HepG2 (cell line): ENCODE measurements at regions not wholly inside any gene's neighbourhood (a gene's known extent, or its start where the extent isn't known, plus 50 kb on each side); places are given as distances from the start of the nearest gene placed in this dataset.
A peak's percentile ranks its signal among the peaks of the same experiment; 100 is the strongest.

Experiments
- DDIT3 ChIP-seq: sonication (generic); formaldehyde crosslinking; IDR thresholded peaks from 2 replicates; pipeline ENCODE4 v1.4.0; 2020; ENCODE audit warnings: mild to moderate bottlenecking, missing genetic modification reagents
- GATA4 ChIP-seq: sonication (generic); IDR thresholded peaks from 2 replicates; pipeline ENCODE4 v1.6.1; 2016; ENCODE audit warnings: antibody characterized with exemption, low read depth, borderline replicate concordance
- HOXD1 ChIP-seq: sonication (generic); formaldehyde crosslinking; IDR thresholded peaks from 2 replicates; pipeline ENCODE4 v1.5.0; 2020; ENCODE audit warnings: missing genetic modification reagents
- JUN ChIP-seq: sonication (generic); formaldehyde crosslinking; IDR thresholded peaks from 2 replicates; pipeline ENCODE4 v1.4.0; 2020; ENCODE audit warnings: mild to moderate bottlenecking, missing genetic modification reagents
- KDM2A ChIP-seq: sonication (generic); formaldehyde crosslinking; IDR thresholded peaks from 2 replicates; pipeline ENCODE4 v1.4.0; 2020; ENCODE audit warnings: low read depth, missing genetic modification reagents, borderline replicate concordance
- MATR3 ChIP-seq: sonication (generic); formaldehyde crosslinking; IDR thresholded peaks from 2 replicates; pipeline ENCODE4 v1.4.0; 2020; ENCODE audit warnings: missing genetic modification reagents
- MIER3 ChIP-seq: IDR thresholded peaks from 2 replicates; pipeline ENCODE4 v1.6.1; 2016; ENCODE audit warnings: missing compliant biosample characterization, borderline replicate concordance
- MTERF4 ChIP-seq: sonication (generic); formaldehyde crosslinking; IDR thresholded peaks from 2 replicates; pipeline ENCODE4 v1.8.0; 2023; ENCODE audit warnings: mild to moderate bottlenecking, missing genetic modification reagents
- RBFOX2 ChIP-seq: fragments of 200-400 bp; formaldehyde crosslinking; IDR thresholded peaks from 2 replicates; pipeline ENCODE4 v1.6.1; 2017; ENCODE audit warnings: low read depth, mild to moderate bottlenecking, low read length
- RELA ChIP-seq: sonication (generic); formaldehyde crosslinking; IDR thresholded peaks from 2 replicates; pipeline ENCODE4 v1.4.0; 2020; ENCODE audit warnings: missing genetic modification reagents
- SNAI1 ChIP-seq: sonication (generic); formaldehyde crosslinking; IDR thresholded peaks from 2 replicates; pipeline ENCODE4 v1.5.0; 2020; ENCODE audit warnings: mild to moderate bottlenecking, missing genetic modification reagents, borderline replicate concordance
- SSRP1 ChIP-seq: IDR thresholded peaks from 2 replicates; pipeline ENCODE4 v1.6.1; 2016; ENCODE audit warnings: control low read depth
- WIZ ChIP-seq: sonication (generic); formaldehyde crosslinking; IDR thresholded peaks from 2 replicates; pipeline ENCODE4 v1.5.1; 2020; ENCODE audit warnings: mild to moderate bottlenecking, missing genetic modification reagents
- ZBTB2 ChIP-seq: sonication (generic); formaldehyde crosslinking; IDR thresholded peaks from 2 replicates; pipeline ENCODE4 v1.8.0; 2022; ENCODE audit warnings: low read depth, missing genetic modification reagents
- ZBTB7B ChIP-seq: sonication (generic); formaldehyde crosslinking; IDR thresholded peaks from 2 replicates; pipeline ENCODE4 v1.4.0; 2020; ENCODE audit warnings: missing genetic modification reagents
- ZNF234 ChIP-seq: sonication (generic); formaldehyde crosslinking; conservative IDR thresholded peaks from 2 replicates; pipeline ENCODE4 v1.5.1; 2020; ENCODE audit warnings: mild to moderate bottlenecking, missing genetic modification reagents
- ZNF276 ChIP-seq: sonication (generic); formaldehyde crosslinking; IDR thresholded peaks from 2 replicates; pipeline ENCODE4 v1.4.0; 2020; ENCODE audit warnings: mild to moderate bottlenecking, low read depth, missing genetic modification reagents
- ZNF282 ChIP-seq: fragments of 450-650 bp; IDR thresholded peaks from 2 replicates; pipeline ENCODE4 v1.6.1; 2018; ENCODE audit not compliant: partially characterized antibody
- ZNF580 ChIP-seq: IDR thresholded peaks from 2 replicates; pipeline ENCODE4 v1.6.1; 2016; ENCODE audit warnings: low read depth, borderline replicate concordance
- ZNF616 ChIP-seq: sonication (generic); formaldehyde crosslinking; IDR thresholded peaks from 2 replicates; pipeline ENCODE4 v1.5.0; 2020; ENCODE audit warnings: low read depth, mild to moderate bottlenecking, missing genetic modification reagents
- ZNF7 ChIP-seq: IDR thresholded peaks from 2 replicates; pipeline ENCODE4 v1.6.1; 2016; ENCODE audit warnings: missing biosample characterization, missing genetic modification reagents
- ZNF772 ChIP-seq: sonication (generic); formaldehyde crosslinking; IDR thresholded peaks from 2 replicates; pipeline ENCODE4 v1.5.0; 2020; ENCODE audit warnings: mild to moderate bottlenecking, missing genetic modification reagents
- ZNF784 ChIP-seq: sonication (generic); formaldehyde crosslinking; IDR thresholded peaks from 2 replicates; pipeline ENCODE4 v1.5.1; 2020; ENCODE audit warnings: missing genetic modification reagents, mild to moderate bottlenecking, borderline replicate concordance
- ZNF883 ChIP-seq: sonication (generic); formaldehyde crosslinking; IDR thresholded peaks from 2 replicates; pipeline ENCODE4 v1.5.1; 2020; ENCODE audit warnings: mild to moderate bottlenecking, missing genetic modification reagents; ENCODE audit errors: not compliant biosample characterization
- ZSCAN21 ChIP-seq: sonication (generic); formaldehyde crosslinking; IDR thresholded peaks from 2 replicates; pipeline ENCODE4 v1.8.0; 2022; ENCODE audit warnings: mild to moderate bottlenecking, missing genetic modification reagents, moderate library complexity, borderline replicate concordance

- TF ChIP-seq RBFOX2 (no peak), ZNF276 (CRISPR knock-in tag) (no peak), ZBTB7B (CRISPR knock-in tag) (no peak), KDM2A (CRISPR knock-in tag) (no peak), WIZ (CRISPR knock-in tag) (no peak), ZSCAN21 (CRISPR knock-in tag) (no peak), ZNF772 (CRISPR knock-in tag) (no peak), HOXD1 (CRISPR knock-in tag) (0 out of 2 replicates have a peak, but pooled peaks have one; percentile 27), JUN (CRISPR knock-in tag) (no peak), ZNF282 (no peak), ZNF580 (no peak), MIER3 (CRISPR knock-in tag) (peak; percentile 66; the same call in 1 of the 2 replicates), GATA4 (no peak), ZBTB2 (CRISPR knock-in tag) (no peak), MTERF4 (CRISPR knock-in tag) (no peak), ZNF7 (CRISPR knock-in tag) (no peak), RELA (CRISPR knock-in tag) (no peak), ZNF784 (no peak), SSRP1 (no peak), DDIT3 (CRISPR knock-in tag) (no peak), SNAI1 (CRISPR knock-in tag) (no peak), ZNF883 (CRISPR knock-in tag) (no peak), ZNF616 (CRISPR knock-in tag) (no peak), ZNF234 (CRISPR knock-in tag) (no peak), MATR3 (CRISPR knock-in tag) (no peak)
These were observed 60.7 kb upstream of the SHLD1 start (continued) for GRCh38 chr20:5689463-5689862.
